GM23338 (cell line): ENCODE measurements at regions not wholly inside any gene's neighbourhood (a gene's known extent, or its start where the extent isn't known, plus 50 kb on each side); places are given as distances from the start of the nearest gene placed in this dataset.

Experiments used
- ATAC-seq: fragments of 200-7000 bp; cut with Tn5 transposase; 3 replicates; pipeline ENCODE4 v1.9.1; 2020
- DNase-seq: peaks from one replicate; pipeline ENCODE4 v3.0.0-alpha.2; 2015; ENCODE audit warnings: low spot score
- H2AFZ ChIP-seq: fragments of 200-600 bp; sonication (generic); 2 replicates; pipeline ENCODE4 v1.8.0; 2016; ENCODE audit warnings: antibody characterized with exemption, mild to moderate bottlenecking, moderate library complexity
- H3F3A ChIP-seq: fragments of 200-600 bp; sonication (generic); replicated peaks from 2 replicates; pipeline ENCODE4 v1.8.0; 2017; ENCODE audit warnings: antibody characterized with exemption, mixed run types, low read depth
- H3K27ac ChIP-seq: fragments of 200-600 bp; sonication (generic); 2 replicates; pipeline ENCODE4 v1.6.1; 2016; ENCODE audit warnings: low read depth
- H3K27me3 ChIP-seq: fragments of 200-600 bp; sonication (generic); 2 replicates; pipeline ENCODE4 v1.8.0; 2016; ENCODE audit warnings: mild to moderate bottlenecking, mixed run types, moderate library complexity; ENCODE audit not compliant: insufficient read depth
- H3K36me3 ChIP-seq: fragments of 200-600 bp; sonication (generic); 2 replicates; pipeline ENCODE4 v1.8.0; 2016; ENCODE audit warnings: mild to moderate bottlenecking; ENCODE audit not compliant: insufficient read depth
- H3K4me1 ChIP-seq: fragments of 200-600 bp; sonication (generic); 2 replicates; pipeline ENCODE4 v1.8.0; 2016; ENCODE audit warnings: mild to moderate bottlenecking, moderate library complexity; ENCODE audit not compliant: insufficient read depth
- H3K4me2 ChIP-seq: fragments of 200-600 bp; sonication (generic); 2 replicates; pipeline ENCODE4 v1.7.1; 2017; ENCODE audit warnings: mixed run types
- H3K4me3 ChIP-seq: fragments of 200-600 bp; sonication (generic); 2 replicates; pipeline ENCODE4 v1.6.1; 2016; ENCODE audit warnings: mixed run types
- H3K79me2 ChIP-seq: fragments of 200-600 bp; sonication (generic); replicated peaks from 2 replicates; pipeline ENCODE4 v1.8.0; 2017; ENCODE audit warnings: mild to moderate bottlenecking; ENCODE audit not compliant: insufficient read depth
- H3K9me2 ChIP-seq: fragments of 200-600 bp; sonication (generic); 2 replicates; pipeline ENCODE4 v1.8.0; 2017; ENCODE audit not compliant: insufficient read depth
- H4K20me1 ChIP-seq: fragments of 200-600 bp; sonication (generic); replicated peaks from 2 replicates; pipeline ENCODE4 v1.8.0; 2017; ENCODE audit warnings: mild to moderate bottlenecking; ENCODE audit not compliant: insufficient read depth
- H3K27ac Mint-ChIP-seq: 2 replicates; pipeline ENCODE4 v1.8.0; 2020; ENCODE audit warnings: inconsistent platforms, mild to moderate bottlenecking, moderate library complexity, mixed read lengths
- H3K27me3 Mint-ChIP-seq: 3 replicates; pipeline ENCODE4 v1.8.0; 2022; ENCODE audit warnings: low read depth, mild to moderate bottlenecking, moderate library complexity, mixed read lengths, inconsistent platforms; ENCODE audit not compliant: insufficient read depth, poor library complexity
- H3K36me3 Mint-ChIP-seq: 3 replicates; pipeline ENCODE4 v1.8.0; 2021; ENCODE audit warnings: low read depth, mild to moderate bottlenecking, inconsistent platforms, moderate library complexity, mixed read lengths
- H3K4me1 Mint-ChIP-seq: 3 replicates; pipeline ENCODE4 v1.8.0; 2020; ENCODE audit warnings: mild to moderate bottlenecking, inconsistent platforms, mixed read lengths
- H3K4me3 Mint-ChIP-seq: 3 replicates; pipeline ENCODE4 v1.8.0; 2021; ENCODE audit warnings: moderate library complexity, mild to moderate bottlenecking, inconsistent platforms, mixed read lengths
- H3K9me3 Mint-ChIP-seq: 3 replicates; pipeline ENCODE4 v1.8.0; 2020; ENCODE audit warnings: moderate library complexity, mild to moderate bottlenecking, inconsistent platforms, mixed read lengths
- CREB1 ChIP-seq: fragments of 250-450 bp; sonication (Bioruptor Pico); IDR thresholded peaks from 2 replicates; pipeline ENCODE4 v1.5.0; 2020; ENCODE audit warnings: low read depth, mild to moderate bottlenecking, moderate library complexity
- EZH2 ChIP-seq: fragments of 200-600 bp; sonication (generic); IDR thresholded peaks from one replicate; pipeline ENCODE4 v1.8.0; 2017; ENCODE audit warnings: antibody characterized with exemption, mild to moderate bottlenecking, low read depth; ENCODE audit not compliant: unreplicated experiment
- EZH2phosphoT487 ChIP-seq: fragments of 200-600 bp; sonication (generic); IDR thresholded peaks from one replicate; pipeline ENCODE4 v1.8.1; 2018; ENCODE audit warnings: antibody characterized with exemption; ENCODE audit not compliant: unreplicated experiment
- JUNB ChIP-seq: IDR thresholded peaks from one replicate; pipeline ENCODE4 v1.6.1; 2016; ENCODE audit warnings: antibody characterized with exemption; ENCODE audit not compliant: unreplicated experiment
- NANOG ChIP-seq: IDR thresholded peaks from 2 replicates; pipeline ENCODE4 v1.6.1; 2016; ENCODE audit warnings: antibody characterized with exemption, borderline replicate concordance
- POLR2AphosphoS5 ChIP-seq: IDR thresholded peaks from 2 replicates; pipeline ENCODE4 v1.6.1; 2016; ENCODE audit warnings: antibody characterized with exemption, low read depth
- STAT1 ChIP-seq: IDR thresholded peaks from one replicate; pipeline ENCODE4 v1.6.1; 2016; ENCODE audit warnings: antibody characterized with exemption; ENCODE audit not compliant: unreplicated experiment
- ZNF114 ChIP-seq: fragments of 250-450 bp; sonication (Bioruptor Pico); IDR thresholded peaks from 2 replicates; pipeline ENCODE4 v1.5.0; 2020; ENCODE audit warnings: mild to moderate bottlenecking, moderate library complexity
- ZNF331 ChIP-seq: fragments of 250-450 bp; sonication (Bioruptor Pico); IDR thresholded peaks from 2 replicates; pipeline ENCODE4 v1.5.0; 2020; ENCODE audit warnings: low read depth, mild to moderate bottlenecking, moderate library complexity
- TF ChIP-seq, protein P1 (sequence below), 2 experiments: fragments of 200-600 bp in 1 of 2; sonication (generic) in 1 of 2; conservative IDR thresholded peaks; 2 replicates each; pipeline versions ENCODE4 v1.5.1 to v1.6.1; 2016 to 2017; ENCODE audit warnings: antibody characterized with exemption in 2 of 2, low read depth in 2 of 2, mild to moderate bottlenecking in 2 of 2, moderate library complexity in 1 of 2
- TF ChIP-seq, protein P2 (sequence below): fragments of 250-450 bp; sonication (Bioruptor Pico); IDR thresholded peaks from 2 replicates; pipeline ENCODE4 v1.5.0; 2020; ENCODE audit warnings: mild to moderate bottlenecking, moderate library complexity
- TF ChIP-seq, protein P3 (sequence below): IDR thresholded peaks from one replicate; pipeline ENCODE4 v1.6.1; 2018; ENCODE audit warnings: antibody characterized with exemption; ENCODE audit not compliant: unreplicated experiment
- TF ChIP-seq, protein P4 (sequence below): IDR thresholded peaks from 2 replicates; pipeline ENCODE4 v1.6.1; 2016; ENCODE audit warnings: antibody characterized with exemption

DNA sequence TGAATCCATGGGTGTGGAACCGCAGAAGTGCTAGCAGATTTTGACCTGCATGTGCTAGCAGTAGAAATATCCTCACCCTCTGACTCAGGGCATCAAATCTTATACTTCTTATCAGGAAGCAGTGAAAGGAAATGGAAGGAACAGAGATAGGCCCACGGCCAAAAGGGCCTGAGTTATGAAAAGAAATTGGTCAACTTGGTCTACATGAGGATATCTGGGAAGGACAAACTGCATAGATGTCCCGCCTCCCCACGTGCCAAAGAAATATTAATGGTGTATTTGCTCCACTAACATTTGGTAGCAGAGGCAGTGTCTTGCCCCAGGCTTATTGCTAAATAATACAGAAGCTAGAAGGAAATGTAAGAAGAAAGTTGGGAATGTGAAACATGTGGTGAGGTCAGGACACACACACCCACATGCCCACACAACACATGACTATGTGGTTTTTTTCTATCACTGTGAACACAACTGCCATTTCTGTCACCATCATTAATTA, 93.6 kb upstream of the COL8A1 start:
- no peaks in the 10 kb centered on the region for H3K36me3 ChIP-seq
- no peaks in the 10 kb centered on the region for H3K27me3 Mint-ChIP-seq
- H3K36me3 Mint-ChIP-seq, result no peaks in the 10 kb centered on the region
- no peaks in the 10 kb centered on the region for H3K27me3 ChIP-seq
- TF ChIP-seq CREB1 (CRISPR knock-in tag), result no peak
- TF ChIP-seq, protein P1, sequence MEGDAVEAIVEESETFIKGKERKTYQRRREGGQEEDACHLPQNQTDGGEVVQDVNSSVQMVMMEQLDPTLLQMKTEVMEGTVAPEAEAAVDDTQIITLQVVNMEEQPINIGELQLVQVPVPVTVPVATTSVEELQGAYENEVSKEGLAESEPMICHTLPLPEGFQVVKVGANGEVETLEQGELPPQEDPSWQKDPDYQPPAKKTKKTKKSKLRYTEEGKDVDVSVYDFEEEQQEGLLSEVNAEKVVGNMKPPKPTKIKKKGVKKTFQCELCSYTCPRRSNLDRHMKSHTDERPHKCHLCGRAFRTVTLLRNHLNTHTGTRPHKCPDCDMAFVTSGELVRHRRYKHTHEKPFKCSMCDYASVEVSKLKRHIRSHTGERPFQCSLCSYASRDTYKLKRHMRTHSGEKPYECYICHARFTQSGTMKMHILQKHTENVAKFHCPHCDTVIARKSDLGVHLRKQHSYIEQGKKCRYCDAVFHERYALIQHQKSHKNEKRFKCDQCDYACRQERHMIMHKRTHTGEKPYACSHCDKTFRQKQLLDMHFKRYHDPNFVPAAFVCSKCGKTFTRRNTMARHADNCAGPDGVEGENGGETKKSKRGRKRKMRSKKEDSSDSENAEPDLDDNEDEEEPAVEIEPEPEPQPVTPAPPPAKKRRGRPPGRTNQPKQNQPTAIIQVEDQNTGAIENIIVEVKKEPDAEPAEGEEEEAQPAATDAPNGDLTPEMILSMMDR (conservative IDR thresholded peaks at IDR 0.05; ENCODE audit: low read depth in 2 of 2), result no peak
- TF ChIP-seq ZNF331, result no peak
- TF ChIP-seq EZH2, result no peak
- TF ChIP-seq STAT1, result no peak
- TF ChIP-seq NANOG, result no peak
- TF ChIP-seq, protein P2, sequence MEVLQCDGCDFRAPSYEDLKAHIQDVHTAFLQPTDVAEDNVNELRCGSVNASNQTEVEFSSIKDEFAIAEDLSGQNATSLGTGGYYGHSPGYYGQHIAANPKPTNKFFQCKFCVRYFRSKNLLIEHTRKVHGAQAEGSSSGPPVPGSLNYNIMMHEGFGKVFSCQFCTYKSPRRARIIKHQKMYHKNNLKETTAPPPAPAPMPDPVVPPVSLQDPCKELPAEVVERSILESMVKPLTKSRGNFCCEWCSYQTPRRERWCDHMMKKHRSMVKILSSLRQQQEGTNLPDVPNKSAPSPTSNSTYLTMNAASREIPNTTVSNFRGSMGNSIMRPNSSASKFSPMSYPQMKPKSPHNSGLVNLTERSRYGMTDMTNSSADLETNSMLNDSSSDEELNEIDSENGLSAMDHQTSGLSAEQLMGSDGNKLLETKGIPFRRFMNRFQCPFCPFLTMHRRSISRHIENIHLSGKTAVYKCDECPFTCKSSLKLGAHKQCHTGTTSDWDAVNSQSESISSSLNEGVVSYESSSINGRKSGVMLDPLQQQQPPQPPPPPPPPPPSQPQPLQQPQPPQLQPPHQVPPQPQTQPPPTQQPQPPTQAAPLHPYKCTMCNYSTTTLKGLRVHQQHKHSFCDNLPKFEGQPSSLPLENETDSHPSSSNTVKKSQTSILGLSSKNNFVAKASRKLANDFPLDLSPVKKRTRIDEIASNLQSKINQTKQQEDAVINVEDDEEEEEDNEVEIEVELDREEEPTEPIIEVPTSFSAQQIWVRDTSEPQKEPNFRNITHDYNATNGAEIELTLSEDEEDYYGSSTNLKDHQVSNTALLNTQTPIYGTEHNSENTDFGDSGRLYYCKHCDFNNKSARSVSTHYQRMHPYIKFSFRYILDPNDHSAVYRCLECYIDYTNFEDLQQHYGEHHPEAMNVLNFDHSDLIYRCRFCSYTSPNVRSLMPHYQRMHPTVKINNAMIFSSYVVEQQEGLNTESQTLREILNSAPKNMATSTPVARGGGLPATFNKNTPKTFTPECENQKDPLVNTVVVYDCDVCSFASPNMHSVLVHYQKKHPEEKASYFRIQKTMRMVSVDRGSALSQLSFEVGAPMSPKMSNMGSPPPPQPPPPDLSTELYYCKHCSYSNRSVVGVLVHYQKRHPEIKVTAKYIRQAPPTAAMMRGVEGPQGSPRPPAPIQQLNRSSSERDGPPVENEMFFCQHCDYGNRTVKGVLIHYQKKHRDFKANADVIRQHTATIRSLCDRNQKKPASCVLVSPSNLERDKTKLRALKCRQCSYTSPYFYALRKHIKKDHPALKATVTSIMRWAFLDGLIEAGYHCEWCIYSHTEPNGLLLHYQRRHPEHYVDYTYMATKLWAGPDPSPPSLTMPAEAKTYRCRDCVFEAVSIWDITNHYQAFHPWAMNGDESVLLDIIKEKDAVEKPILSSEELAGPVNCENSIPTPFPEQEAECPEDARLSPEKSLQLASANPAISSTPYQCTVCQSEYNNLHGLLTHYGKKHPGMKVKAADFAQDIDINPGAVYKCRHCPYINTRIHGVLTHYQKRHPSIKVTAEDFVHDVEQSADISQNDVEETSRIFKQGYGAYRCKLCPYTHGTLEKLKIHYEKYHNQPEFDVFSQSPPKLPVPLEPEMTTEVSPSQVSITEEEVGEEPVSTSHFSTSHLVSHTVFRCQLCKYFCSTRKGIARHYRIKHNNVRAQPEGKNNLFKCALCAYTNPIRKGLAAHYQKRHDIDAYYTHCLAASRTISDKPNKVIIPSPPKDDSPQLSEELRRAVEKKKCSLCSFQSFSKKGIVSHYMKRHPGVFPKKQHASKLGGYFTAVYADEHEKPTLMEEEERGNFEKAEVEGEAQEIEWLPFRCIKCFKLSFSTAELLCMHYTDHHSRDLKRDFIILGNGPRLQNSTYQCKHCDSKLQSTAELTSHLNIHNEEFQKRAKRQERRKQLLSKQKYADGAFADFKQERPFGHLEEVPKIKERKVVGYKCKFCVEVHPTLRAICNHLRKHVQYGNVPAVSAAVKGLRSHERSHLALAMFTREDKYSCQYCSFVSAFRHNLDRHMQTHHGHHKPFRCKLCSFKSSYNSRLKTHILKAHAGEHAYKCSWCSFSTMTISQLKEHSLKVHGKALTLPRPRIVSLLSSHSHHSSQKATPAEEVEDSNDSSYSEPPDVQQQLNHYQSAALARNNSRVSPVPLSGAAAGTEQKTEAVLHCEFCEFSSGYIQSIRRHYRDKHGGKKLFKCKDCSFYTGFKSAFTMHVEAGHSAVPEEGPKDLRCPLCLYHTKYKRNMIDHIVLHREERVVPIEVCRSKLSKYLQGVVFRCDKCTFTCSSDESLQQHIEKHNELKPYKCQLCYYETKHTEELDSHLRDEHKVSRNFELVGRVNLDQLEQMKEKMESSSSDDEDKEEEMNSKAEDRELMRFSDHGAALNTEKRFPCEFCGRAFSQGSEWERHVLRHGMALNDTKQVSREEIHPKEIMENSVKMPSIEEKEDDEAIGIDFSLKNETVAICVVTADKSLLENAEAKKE, result no peak
- TF ChIP-seq EZH2phosphoT487, result no peak
- TF ChIP-seq, protein P3, sequence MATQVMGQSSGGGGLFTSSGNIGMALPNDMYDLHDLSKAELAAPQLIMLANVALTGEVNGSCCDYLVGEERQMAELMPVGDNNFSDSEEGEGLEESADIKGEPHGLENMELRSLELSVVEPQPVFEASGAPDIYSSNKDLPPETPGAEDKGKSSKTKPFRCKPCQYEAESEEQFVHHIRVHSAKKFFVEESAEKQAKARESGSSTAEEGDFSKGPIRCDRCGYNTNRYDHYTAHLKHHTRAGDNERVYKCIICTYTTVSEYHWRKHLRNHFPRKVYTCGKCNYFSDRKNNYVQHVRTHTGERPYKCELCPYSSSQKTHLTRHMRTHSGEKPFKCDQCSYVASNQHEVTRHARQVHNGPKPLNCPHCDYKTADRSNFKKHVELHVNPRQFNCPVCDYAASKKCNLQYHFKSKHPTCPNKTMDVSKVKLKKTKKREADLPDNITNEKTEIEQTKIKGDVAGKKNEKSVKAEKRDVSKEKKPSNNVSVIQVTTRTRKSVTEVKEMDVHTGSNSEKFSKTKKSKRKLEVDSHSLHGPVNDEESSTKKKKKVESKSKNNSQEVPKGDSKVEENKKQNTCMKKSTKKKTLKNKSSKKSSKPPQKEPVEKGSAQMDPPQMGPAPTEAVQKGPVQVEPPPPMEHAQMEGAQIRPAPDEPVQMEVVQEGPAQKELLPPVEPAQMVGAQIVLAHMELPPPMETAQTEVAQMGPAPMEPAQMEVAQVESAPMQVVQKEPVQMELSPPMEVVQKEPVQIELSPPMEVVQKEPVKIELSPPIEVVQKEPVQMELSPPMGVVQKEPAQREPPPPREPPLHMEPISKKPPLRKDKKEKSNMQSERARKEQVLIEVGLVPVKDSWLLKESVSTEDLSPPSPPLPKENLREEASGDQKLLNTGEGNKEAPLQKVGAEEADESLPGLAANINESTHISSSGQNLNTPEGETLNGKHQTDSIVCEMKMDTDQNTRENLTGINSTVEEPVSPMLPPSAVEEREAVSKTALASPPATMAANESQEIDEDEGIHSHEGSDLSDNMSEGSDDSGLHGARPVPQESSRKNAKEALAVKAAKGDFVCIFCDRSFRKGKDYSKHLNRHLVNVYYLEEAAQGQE, result no peak
- TF ChIP-seq JUNB, result no peak
- TF ChIP-seq, protein P4, sequence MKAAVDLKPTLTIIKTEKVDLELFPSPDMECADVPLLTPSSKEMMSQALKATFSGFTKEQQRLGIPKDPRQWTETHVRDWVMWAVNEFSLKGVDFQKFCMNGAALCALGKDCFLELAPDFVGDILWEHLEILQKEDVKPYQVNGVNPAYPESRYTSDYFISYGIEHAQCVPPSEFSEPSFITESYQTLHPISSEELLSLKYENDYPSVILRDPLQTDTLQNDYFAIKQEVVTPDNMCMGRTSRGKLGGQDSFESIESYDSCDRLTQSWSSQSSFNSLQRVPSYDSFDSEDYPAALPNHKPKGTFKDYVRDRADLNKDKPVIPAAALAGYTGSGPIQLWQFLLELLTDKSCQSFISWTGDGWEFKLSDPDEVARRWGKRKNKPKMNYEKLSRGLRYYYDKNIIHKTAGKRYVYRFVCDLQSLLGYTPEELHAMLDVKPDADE, result no peak
- no peak for TF ChIP-seq POLR2AphosphoS5
- no peak for TF ChIP-seq ZNF114 (CRISPR knock-in tag)
- DNase-seq (no peak), ATAC-seq (no peak)
- H3K79me2 ChIP-seq, result no peaks in the 10 kb centered on the region
- H3K4me1 ChIP-seq, result no peaks in the 10 kb centered on the region
- no peak overlapping the region for H3K4me3 ChIP-seq
- H3K27ac Mint-ChIP-seq, result no peak overlapping the region
- H3K4me2 ChIP-seq, result no peak overlapping the region
- peaks cover 6% of the 10 kb centered on the region for H3K4me1 Mint-ChIP-seq
- no peaks in the 10 kb centered on the region for H4K20me1 ChIP-seq
- H3F3A ChIP-seq, result no peaks in the 10 kb centered on the region
- H3K9me3 Mint-ChIP-seq, result peaks cover 4% of the 10 kb centered on the region; the same call in 1 of the 3 replicates
- H3K9me2 ChIP-seq, result peaks cover 2% of the 10 kb centered on the region; the same call in 1 of the 2 replicates
- H3K4me3 Mint-ChIP-seq, result no peak overlapping the region
- no peak overlapping the region; the same call in 1 of the 2 replicates for H2AFZ ChIP-seq
- no peak overlapping the region for H3K27ac ChIP-seq
